Liver (tissue), 8 donors: ENCODE measurements at regions not wholly inside any gene's neighbourhood (a gene's known extent, or its start where the extent isn't known, plus 50 kb on each side); places are given as distances from the start of the nearest gene placed in this dataset.

Source experiments
- DNase-seq: peaks from one replicate; pipeline ENCODE4 v3.0.0-alpha.2; 2017; ENCODE audit warnings: low spot score
- H3K27ac ChIP-seq, 2 donors: one replicate each; pipeline ENCODE4 v1.7.0; 2013; ENCODE audit warnings: inconsistent platforms in 2 of 2, low read length in 2 of 2, control low read depth in 1 of 2, low read depth in 1 of 2, mild to moderate bottlenecking in 1 of 2
- H3K27me3 ChIP-seq, 4 donors: one replicate each; pipeline versions ENCODE4 v1.6.1 to v1.7.0; 2013; ENCODE audit warnings: low read length in 3 of 4, inconsistent platforms in 1 of 4, mild to moderate bottlenecking in 1 of 4, moderate library complexity in 1 of 4; ENCODE audit not compliant: control insufficient read depth in 4 of 4, insufficient read depth in 4 of 4
- H3K36me3 ChIP-seq, 4 donors: one replicate each; pipeline versions ENCODE4 v1.6.1 to v1.7.0; 2013; ENCODE audit warnings: low read length in 3 of 4, mild to moderate bottlenecking in 3 of 4, low read depth in 1 of 4, moderate library complexity in 1 of 4; ENCODE audit not compliant: control insufficient read depth in 4 of 4, insufficient read depth in 3 of 4
- H3K4me1 ChIP-seq, 4 donors: one replicate each; pipeline versions ENCODE4 v1.6.1 to v1.7.0; 2013; ENCODE audit warnings: low read length in 3 of 4, mild to moderate bottlenecking in 3 of 4, moderate library complexity in 1 of 4; ENCODE audit not compliant: control insufficient read depth in 4 of 4, insufficient read depth in 4 of 4
- H3K4me3 ChIP-seq, 3 donors: one replicate each; pipeline versions ENCODE4 v1.6.1 to v1.7.0; 2013; ENCODE audit warnings: low read length in 3 of 3, control low read depth in 1 of 3, low read depth in 1 of 3, mild to moderate bottlenecking in 1 of 3
- H3K9ac ChIP-seq, 2 donors: one replicate each; pipeline ENCODE4 v1.7.0; 2013; ENCODE audit warnings: low read length in 2 of 2, mild to moderate bottlenecking in 2 of 2, moderate library complexity in 2 of 2, control low read depth in 1 of 2, low read depth in 1 of 2
- H3K9me3 ChIP-seq, 4 donors: one replicate each; pipeline versions ENCODE4 v1.6.1 to v1.7.0; 2013; ENCODE audit warnings: low read length in 3 of 4; ENCODE audit not compliant: control insufficient read depth in 4 of 4
- EGR1 ChIP-seq, 2 donors: IDR thresholded peaks; 2 replicates each; pipeline ENCODE4 v1.6.1; 2016 to 2018; ENCODE audit warnings: antibody characterized with exemption in 2 of 2, low read depth in 2 of 2
- FOXA1 ChIP-seq: IDR thresholded peaks from 2 replicates; pipeline ENCODE4 v1.6.1; 2016; ENCODE audit warnings: antibody characterized with exemption
- FOXA2 ChIP-seq: IDR thresholded peaks from 2 replicates; pipeline ENCODE4 v1.6.1; 2016; ENCODE audit warnings: antibody characterized with exemption
- GABPA ChIP-seq, 2 donors: IDR thresholded peaks in 1 of 2; conservative IDR thresholded peaks in 1 of 2; 2 replicates each; pipeline ENCODE4 v1.6.1; 2016; ENCODE audit warnings: antibody characterized with exemption in 2 of 2, mild to moderate bottlenecking in 1 of 2, moderate library complexity in 1 of 2
- HNF4G ChIP-seq: IDR thresholded peaks from 2 replicates; pipeline ENCODE4 v1.6.1; 2016; ENCODE audit warnings: antibody characterized with exemption
- JUND ChIP-seq, 2 donors: IDR thresholded peaks; 2 replicates each; pipeline ENCODE4 v1.6.1; 2016; ENCODE audit warnings: antibody characterized with exemption in 2 of 2
- NR2F2 ChIP-seq: IDR thresholded peaks from 2 replicates; pipeline ENCODE4 v1.6.1; 2016; ENCODE audit warnings: antibody characterized with exemption
- RAD21 ChIP-seq, 2 donors: IDR thresholded peaks; 2 replicates each; pipeline ENCODE4 v1.6.1; 2016; ENCODE audit warnings: antibody characterized with exemption in 2 of 2, mild to moderate bottlenecking in 2 of 2
- SP1 ChIP-seq: IDR thresholded peaks from 2 replicates; pipeline ENCODE4 v1.6.1; 2018; ENCODE audit warnings: antibody characterized with exemption, mild to moderate bottlenecking
- TAF1 ChIP-seq: conservative IDR thresholded peaks from 2 replicates; pipeline ENCODE4 v1.6.1; 2016; ENCODE audit warnings: antibody characterized with exemption, mild to moderate bottlenecking
- YY1 ChIP-seq: IDR thresholded peaks from 2 replicates; pipeline ENCODE4 v1.6.1; 2016; ENCODE audit warnings: antibody characterized with exemption, mild to moderate bottlenecking
- WGBS: extraction: QIAGEN DNeasy Blood & Tissue Kit; methylation state at CpG from one replicate; pipeline ENCODE4 v1.1.7; 2013; 5-methylcytosine and 5-hydroxymethylcytosine counted together
- TF ChIP-seq, protein P1 (sequence below): IDR thresholded peaks from 2 replicates; pipeline ENCODE4 v1.6.1; 2016; ENCODE audit warnings: antibody characterized with exemption
- TF ChIP-seq, protein P2 (sequence below): IDR thresholded peaks from 2 replicates; pipeline ENCODE4 v1.6.1; 2016; ENCODE audit warnings: antibody characterized with exemption
- TF ChIP-seq, protein P3 (sequence below): IDR thresholded peaks from 2 replicates; pipeline ENCODE4 v1.6.1; 2016; ENCODE audit warnings: antibody characterized with exemption
- TF ChIP-seq, protein P4 (sequence below): IDR thresholded peaks from 2 replicates; pipeline ENCODE4 v1.6.1; 2016; ENCODE audit warnings: antibody characterized with exemption, mild to moderate bottlenecking
- TF ChIP-seq, protein P5 (sequence below): fragments of 150-350 bp; IDR thresholded peaks from 2 replicates; pipeline ENCODE4 v1.5.1; 2017; ENCODE audit warnings: improper control_type of control experiment, low read depth, low read length; ENCODE audit not compliant: missing input control
- donor health status: healthy.
- donor health status: healthy.
- donor health status: healthy.
- donor health status: healthy.
- donor health status: healthy.

DNA sequence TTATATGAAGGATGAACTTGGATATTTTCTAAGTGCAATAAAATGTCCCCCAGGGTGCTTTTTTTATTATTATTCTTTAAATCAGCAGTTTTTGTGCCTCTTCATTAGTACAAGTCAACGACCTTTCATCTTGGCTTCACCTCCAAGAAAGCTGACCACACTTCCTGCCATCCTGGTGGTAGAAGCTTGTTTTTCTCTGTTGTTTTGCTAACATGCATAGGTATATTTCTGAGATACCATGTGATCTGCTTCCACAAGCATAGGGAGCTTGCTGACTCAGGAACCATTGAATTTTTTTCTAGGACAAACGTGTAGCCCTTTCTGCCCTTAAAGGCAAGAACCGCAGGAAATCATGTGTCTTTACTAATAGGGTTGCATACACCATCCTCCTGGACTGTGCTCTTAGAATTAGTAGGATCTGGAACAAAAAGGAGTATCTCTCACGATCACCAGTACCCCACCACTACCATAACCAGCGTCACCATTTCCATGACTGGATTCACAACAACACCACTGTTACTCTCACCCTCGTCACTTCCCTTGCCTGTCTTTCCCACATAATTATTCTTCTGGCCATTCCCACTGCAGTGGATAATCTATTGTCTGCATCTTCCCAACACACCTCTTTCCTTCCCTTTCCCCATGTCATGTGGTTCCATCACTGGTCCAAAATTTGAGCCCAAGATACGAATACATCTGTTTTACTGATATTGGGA, 207.1 kb downstream of the MAFB start:
- no peak overlapping the region for H3K9ac ChIP-seq
- WGBS = 86% methylated on average over 7 of the region's 7 CpGs
- H3K4me1 ChIP-seq = no peaks in the 10 kb centered on the region
- H3K4me3 ChIP-seq = no peak overlapping the region
- no peak overlapping the region for H3K27ac ChIP-seq
- no peaks in the 10 kb centered on the region for H3K9me3 ChIP-seq
- DNase-seq = no peak
- no peaks in the 10 kb centered on the region for H3K36me3 ChIP-seq
- TF ChIP-seq, protein P1, sequence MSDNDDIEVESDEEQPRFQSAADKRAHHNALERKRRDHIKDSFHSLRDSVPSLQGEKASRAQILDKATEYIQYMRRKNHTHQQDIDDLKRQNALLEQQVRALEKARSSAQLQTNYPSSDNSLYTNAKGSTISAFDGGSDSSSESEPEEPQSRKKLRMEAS = no peak
- TF ChIP-seq, protein P2, sequence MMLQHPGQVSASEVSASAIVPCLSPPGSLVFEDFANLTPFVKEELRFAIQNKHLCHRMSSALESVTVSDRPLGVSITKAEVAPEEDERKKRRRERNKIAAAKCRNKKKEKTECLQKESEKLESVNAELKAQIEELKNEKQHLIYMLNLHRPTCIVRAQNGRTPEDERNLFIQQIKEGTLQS = no peak
- TF ChIP-seq, protein P3, sequence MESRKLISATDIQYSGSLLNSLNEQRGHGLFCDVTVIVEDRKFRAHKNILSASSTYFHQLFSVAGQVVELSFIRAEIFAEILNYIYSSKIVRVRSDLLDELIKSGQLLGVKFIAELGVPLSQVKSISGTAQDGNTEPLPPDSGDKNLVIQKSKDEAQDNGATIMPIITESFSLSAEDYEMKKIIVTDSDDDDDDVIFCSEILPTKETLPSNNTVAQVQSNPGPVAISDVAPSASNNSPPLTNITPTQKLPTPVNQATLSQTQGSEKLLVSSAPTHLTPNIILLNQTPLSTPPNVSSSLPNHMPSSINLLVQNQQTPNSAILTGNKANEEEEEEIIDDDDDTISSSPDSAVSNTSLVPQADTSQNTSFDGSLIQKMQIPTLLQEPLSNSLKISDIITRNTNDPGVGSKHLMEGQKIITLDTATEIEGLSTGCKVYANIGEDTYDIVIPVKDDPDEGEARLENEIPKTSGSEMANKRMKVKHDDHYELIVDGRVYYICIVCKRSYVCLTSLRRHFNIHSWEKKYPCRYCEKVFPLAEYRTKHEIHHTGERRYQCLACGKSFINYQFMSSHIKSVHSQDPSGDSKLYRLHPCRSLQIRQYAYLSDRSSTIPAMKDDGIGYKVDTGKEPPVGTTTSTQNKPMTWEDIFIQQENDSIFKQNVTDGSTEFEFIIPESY = no peak
- TF ChIP-seq EGR1 (IDR thresholded peaks at IDR 0.05; ENCODE audit: low read depth in 2 of 2) (no peak), GABPA (IDR thresholded peaks at IDR 0.05 in 1 of 2, conservative IDR thresholded peaks at IDR 0.05 in 1 of 2) (no peak), FOXA2 (no peak), RAD21 (IDR thresholded peaks at IDR 0.05) (no peak), JUND (IDR thresholded peaks at IDR 0.05) (no peak), SP1 (no peak)
- TF ChIP-seq, protein P4, sequence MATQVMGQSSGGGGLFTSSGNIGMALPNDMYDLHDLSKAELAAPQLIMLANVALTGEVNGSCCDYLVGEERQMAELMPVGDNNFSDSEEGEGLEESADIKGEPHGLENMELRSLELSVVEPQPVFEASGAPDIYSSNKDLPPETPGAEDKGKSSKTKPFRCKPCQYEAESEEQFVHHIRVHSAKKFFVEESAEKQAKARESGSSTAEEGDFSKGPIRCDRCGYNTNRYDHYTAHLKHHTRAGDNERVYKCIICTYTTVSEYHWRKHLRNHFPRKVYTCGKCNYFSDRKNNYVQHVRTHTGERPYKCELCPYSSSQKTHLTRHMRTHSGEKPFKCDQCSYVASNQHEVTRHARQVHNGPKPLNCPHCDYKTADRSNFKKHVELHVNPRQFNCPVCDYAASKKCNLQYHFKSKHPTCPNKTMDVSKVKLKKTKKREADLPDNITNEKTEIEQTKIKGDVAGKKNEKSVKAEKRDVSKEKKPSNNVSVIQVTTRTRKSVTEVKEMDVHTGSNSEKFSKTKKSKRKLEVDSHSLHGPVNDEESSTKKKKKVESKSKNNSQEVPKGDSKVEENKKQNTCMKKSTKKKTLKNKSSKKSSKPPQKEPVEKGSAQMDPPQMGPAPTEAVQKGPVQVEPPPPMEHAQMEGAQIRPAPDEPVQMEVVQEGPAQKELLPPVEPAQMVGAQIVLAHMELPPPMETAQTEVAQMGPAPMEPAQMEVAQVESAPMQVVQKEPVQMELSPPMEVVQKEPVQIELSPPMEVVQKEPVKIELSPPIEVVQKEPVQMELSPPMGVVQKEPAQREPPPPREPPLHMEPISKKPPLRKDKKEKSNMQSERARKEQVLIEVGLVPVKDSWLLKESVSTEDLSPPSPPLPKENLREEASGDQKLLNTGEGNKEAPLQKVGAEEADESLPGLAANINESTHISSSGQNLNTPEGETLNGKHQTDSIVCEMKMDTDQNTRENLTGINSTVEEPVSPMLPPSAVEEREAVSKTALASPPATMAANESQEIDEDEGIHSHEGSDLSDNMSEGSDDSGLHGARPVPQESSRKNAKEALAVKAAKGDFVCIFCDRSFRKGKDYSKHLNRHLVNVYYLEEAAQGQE = no peak
- no peaks in the 10 kb centered on the region for H3K27me3 ChIP-seq

DNA sequence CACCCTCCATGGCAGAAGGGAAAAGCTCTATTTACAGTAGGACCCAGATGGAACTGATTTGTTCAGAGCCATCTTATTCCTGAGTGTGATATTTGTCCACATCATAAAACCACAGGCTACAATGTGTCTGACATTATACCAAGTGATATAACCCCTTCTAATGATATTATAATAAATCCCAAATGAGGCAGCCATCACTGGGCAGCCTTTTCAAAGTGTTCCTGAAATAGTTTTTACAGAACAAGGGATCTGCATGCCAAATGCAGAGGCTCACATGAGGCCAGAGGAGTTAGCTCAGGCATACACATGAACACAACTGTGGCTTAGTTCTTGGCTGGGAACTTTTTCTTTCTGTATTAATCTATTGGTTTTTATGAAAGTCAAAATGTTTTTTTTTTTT, 207.7 kb downstream of the MAFB start:
- Histone ChIP-seq H3K9ac (no peak overlapping the region), H3K9me3 (no peaks in the 10 kb centered on the region), H3K4me1 (no peaks in the 10 kb centered on the region), H3K4me3 (no peak overlapping the region), H3K27ac (no peak overlapping the region), H3K36me3 (no peaks in the 10 kb centered on the region), H3K27me3 (no peaks in the 10 kb centered on the region)
- no peak for DNase-seq
- TF ChIP-seq, protein P3 = no peak
- TF ChIP-seq GABPA (IDR thresholded peaks at IDR 0.05 in 1 of 2, conservative IDR thresholded peaks at IDR 0.05 in 1 of 2) (no peak), TAF1 (no peak), FOXA1 (no peak), HNF4G (no peak), RAD21 (IDR thresholded peaks at IDR 0.05) (no peak), FOXA2 (no peak), JUND (IDR thresholded peaks at IDR 0.05) (no peak), NR2F2 (no peak), YY1 (no peak)
- TF ChIP-seq, protein P1 = no peak
- TF ChIP-seq, protein P4 = no peak
- TF ChIP-seq, protein P2 = no peak
- TF ChIP-seq, protein P5, sequence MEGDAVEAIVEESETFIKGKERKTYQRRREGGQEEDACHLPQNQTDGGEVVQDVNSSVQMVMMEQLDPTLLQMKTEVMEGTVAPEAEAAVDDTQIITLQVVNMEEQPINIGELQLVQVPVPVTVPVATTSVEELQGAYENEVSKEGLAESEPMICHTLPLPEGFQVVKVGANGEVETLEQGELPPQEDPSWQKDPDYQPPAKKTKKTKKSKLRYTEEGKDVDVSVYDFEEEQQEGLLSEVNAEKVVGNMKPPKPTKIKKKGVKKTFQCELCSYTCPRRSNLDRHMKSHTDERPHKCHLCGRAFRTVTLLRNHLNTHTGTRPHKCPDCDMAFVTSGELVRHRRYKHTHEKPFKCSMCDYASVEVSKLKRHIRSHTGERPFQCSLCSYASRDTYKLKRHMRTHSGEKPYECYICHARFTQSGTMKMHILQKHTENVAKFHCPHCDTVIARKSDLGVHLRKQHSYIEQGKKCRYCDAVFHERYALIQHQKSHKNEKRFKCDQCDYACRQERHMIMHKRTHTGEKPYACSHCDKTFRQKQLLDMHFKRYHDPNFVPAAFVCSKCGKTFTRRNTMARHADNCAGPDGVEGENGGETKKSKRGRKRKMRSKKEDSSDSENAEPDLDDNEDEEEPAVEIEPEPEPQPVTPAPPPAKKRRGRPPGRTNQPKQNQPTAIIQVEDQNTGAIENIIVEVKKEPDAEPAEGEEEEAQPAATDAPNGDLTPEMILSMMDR = no peak
